ENCODE measurements at regions not wholly inside any gene's neighbourhood (a gene's known extent, or its start where the extent isn't known, plus 50 kb on each side); places are given as distances from the start of the nearest gene placed in this dataset.
"Not testable (repeated sequence)": the region's sequence is repeated elsewhere in the genome, so short reads cannot be mapped to it uniquely, and the experiment has no call there.

GRCh38 chr14:104398656-104399055, 180.9 kb upstream of the C14orf180 start:
- no peak for DNase-seq (ENCODE audit: low read depth in 2 of 2)

DNA sequence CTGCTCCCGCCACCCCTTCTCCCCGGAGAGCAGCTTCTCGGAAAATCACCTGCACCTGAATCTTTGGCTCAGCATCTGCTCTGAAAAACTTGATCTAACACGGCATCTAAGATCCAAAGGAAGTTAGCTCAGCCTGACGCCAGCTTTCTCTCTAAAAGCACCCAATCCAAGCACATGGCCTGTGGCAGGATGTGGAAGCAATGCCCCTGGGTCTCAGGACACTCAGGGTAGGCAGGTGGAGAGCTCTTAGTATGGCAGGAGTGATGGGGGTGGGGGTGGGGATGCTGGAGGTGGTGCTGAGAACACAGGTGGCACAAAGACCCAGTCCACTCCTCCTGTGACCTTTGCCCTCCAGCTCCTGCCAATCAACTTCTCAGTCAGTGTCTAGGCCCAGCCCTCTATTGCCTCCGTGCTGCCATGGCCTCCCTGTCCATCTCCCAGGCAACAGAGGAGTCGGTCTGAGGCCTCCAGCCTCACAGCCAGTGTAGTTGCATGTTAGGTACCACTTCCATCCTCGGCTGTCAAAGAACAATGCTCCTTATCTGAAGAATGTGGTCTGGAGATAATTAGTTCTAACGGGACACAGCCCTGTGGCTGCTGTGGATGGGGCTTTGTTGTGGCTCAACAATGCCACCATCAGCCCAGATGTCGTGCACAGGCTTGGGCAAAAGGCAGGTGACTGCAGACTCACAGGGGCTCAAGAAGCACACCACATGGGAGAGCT, 180.0 kb upstream of the C14orf180 start:
- DNase-seq (ENCODE audit: low read depth in 2 of 2), result no peak

- DNase-seq (ENCODE audit: low read depth in 2 of 2), result no peak
Observed at GRCh38 chr14:104400355-104400754, 179.2 kb upstream of the C14orf180 start.

DNA sequence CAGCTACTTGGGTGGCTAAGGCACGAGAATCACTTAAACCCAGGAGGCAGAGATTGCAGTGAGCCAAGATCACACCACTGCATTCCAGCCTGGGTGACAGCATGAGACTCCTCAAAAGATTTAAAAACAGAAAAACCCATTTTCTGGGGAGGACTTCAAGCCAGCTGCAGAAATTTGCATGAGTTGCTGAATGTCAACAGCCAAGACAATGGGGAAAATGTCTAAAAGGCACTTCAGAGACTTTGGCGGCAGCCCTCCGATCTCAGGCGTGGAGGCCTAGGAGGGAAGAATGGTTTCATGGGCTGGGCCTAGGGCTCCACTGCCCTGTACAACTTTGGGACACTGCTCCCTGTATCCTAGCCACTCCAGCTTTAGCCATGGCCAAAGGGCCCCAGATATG, 177.8 kb upstream of the C14orf180 start:
- no peak for DNase-seq (ENCODE audit: low read depth in 2 of 2)

- DNase-seq (ENCODE audit: low read depth in 2 of 2), result not testable (repeated sequence)
Observed at GRCh38 chr14:104402303-104402702, 177.3 kb upstream of the C14orf180 start.

GRCh38 chr14:104403421-104404220, 175.9 kb upstream of the C14orf180 start:
- no peak for DNase-seq (ENCODE audit: low read depth in 2 of 2)

DNA sequence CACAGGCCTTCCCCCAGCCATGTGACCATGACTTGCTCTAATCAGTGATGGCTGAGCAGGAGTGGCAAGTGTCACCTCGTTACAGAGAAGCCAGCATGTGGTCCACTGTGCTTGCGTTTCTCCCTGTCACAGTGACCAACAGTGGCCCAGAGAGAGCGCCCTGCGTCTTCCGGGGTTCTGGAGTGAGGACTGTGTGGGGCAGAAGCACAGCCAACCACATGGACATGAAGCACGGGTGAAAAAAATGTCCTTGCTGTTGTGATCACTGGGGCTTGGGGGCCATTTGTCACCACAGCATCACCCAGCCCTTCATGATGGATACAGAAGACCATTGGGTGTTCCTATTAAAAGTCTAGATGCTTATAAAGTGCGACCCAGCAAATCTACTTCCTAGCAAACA, 174.6 kb upstream of the C14orf180 start:
- DNase-seq (ENCODE audit: low read depth in 2 of 2), result no peak

GRCh38 chr14:104405360-104406226, 174.0 kb upstream of the C14orf180 start:
- DNase-seq (ENCODE audit: low read depth in 2 of 2), result no peak

- DNase-seq (ENCODE audit: low read depth in 2 of 2), result no peak
Observed at GRCh38 chr14:104406831-104407230, 172.7 kb upstream of the C14orf180 start.

GRCh38 chr14:104416383-104416782, 163.2 kb upstream of the C14orf180 start:
- DNase-seq (ENCODE audit: low read depth in 2 of 2), result no peak

DNA sequence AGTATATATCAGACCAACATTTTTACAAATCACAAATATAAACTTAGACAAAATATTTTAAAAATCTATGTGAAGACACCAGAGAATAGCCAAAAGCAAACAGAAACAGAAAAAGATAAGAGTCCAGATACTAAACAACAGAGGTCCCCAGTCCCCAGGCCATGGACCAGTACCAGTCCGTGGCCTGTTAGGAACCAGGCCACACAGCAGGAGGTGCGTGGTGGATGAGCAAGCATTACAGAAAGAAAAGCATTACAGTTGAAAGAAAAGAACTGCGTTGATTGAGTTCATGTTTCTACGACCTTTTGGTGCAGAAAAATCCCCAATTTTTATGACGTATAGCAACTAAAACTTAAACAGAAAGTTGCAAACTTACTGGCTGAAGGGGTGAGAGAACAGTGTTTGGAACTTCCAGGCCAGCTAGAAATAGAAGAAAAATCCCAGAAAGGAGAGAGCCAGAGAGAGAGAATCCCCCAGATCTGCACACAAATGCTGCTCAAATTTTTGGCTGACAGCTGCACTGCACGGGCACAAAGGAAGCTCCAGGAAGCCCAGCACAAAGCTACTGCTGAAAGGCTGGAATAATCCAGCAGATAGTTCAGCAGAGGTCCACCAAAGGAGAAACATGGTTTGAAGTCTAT, 159.6 kb upstream of the C14orf180 start:
- no peak for DNase-seq (ENCODE audit: low read depth in 2 of 2)

DNA sequence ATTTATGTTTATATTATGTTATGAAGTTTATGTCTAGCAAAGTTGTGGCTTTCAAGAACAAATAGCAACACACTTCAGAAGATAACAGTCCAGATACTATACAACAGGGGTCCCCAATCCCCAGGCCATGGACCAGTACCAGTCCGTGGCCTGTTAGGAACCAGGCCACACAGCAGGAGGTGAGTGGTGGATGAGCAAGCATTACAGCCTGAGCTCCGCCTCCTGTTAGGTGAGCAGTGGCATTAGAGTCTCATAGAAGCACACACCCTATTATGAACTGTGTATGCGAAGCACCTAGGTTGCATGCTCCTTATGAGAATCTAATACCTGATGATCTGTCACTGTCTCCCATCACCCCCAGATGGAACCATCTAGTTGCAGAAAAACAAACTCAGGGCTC, 159.0 kb upstream of the C14orf180 start:
- DNase-seq (ENCODE audit: low read depth in 2 of 2), result not testable (repeated sequence)

GRCh38 chr14:104420990-104421389, 158.6 kb upstream of the C14orf180 start:
- DNase-seq (ENCODE audit: low read depth in 2 of 2), result no peak

DNA sequence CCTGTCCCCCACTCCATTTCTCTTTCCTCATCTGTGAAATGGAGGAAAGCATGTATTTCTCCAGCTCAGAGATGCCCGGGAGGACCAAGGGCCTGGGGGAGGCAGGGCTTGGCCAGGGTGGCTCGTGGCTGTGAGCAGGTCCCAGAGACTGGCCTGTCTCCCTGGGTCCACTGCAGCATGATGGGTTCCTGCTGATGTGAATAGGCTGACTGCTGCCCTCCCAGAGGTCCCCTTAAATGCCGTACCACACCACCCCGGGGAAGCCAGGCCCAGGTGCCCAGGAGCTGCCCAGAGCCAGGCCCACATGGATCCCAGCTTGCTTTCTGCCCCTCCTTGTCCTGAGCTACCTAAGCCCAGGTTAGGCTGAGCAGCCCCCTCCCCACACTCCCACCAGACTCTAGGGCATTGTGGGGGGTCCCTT, 158.2 kb upstream of the C14orf180 start:
- DNase-seq (ENCODE audit: low read depth in 2 of 2), result no peak

DNA sequence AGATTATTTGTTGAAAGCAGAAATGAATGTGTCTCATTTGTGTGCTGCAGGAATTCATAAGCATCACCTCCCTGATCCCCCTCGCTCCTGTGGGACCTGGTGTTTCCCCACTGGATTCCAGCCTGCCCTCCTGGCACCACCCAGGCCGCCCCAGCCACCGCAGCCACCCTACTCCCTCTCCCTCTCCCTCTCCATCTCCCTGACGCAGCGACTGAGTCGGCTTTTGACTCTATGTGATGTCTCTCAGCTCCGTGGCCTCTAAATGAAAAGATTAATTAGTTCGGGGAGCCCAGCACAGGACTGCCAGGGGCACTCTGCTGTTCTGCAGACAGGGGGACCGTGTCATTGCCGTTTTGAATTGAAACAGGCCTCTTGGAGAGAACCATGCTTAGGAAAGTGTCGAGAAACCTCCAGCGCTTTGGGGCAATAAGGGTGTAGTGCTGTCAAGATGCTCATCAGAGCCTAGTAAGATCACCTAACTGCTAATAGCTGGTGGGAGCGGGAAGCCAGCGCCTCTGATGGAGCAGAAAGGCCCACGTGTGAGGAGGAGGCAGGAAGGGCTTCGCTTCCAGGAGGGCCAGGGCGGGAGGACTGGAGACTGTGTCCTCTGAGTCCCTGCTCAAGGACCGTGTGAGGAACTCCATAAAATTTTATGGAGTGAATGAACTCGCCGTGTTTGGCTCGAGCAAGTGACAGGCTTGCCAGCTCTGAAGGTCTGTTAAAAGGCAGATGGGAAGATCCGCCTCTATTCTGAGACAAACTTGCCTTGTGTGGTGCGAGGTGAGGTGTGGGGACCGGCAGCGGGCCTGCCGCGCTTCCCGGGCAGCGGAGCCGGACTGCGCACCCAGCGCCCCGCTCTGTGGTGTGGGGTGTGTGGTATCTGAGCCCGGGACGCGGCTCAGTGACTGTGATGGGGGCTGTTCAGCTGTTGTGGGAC, 157.4 kb upstream of the C14orf180 start:
- DNase-seq (ENCODE audit: low read depth in 2 of 2), result no peak

DNA sequence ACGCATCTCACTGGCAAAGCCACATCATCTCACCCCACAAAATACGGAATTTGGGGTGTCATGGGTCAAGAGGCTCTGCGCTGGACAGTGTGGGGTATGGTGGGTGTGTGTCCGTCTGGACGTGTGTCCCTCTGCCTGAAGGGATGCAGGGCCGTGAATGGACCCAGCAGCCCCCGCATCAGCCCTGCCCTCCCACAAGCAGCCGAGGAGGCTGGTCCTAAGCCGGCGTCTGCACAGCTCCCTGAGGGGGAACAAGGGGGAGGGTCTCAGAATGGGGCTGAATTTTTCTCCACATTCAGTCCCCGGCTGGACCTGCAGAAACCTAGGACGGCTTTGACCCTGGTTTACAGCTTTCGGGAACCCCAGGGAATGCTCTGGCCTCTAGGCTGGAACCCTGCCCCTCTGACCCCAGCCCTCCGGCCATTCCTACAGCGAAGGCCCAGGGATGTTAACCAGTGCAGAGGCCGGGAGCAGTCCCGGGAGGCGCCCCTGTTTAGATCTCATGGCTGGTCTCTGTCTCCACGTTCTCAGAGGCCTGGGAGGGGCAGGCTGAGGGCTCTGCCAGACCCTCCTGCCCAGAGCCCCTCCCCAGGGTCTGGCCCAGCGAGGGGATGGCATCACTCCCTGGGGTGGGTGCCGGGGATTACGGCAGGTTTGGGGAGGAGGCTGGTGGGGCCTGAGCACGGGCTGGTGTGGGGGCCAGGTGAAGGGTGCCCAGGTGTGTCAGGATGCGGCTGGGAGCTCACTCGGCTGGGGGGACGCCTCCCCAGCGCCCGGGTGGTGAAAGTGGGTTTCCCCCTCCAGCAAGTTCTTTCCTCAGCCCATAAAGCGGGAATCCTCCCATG, 156.5 kb upstream of the C14orf180 start:
- DNase-seq (ENCODE audit: low read depth in 2 of 2), result no peak

DNA sequence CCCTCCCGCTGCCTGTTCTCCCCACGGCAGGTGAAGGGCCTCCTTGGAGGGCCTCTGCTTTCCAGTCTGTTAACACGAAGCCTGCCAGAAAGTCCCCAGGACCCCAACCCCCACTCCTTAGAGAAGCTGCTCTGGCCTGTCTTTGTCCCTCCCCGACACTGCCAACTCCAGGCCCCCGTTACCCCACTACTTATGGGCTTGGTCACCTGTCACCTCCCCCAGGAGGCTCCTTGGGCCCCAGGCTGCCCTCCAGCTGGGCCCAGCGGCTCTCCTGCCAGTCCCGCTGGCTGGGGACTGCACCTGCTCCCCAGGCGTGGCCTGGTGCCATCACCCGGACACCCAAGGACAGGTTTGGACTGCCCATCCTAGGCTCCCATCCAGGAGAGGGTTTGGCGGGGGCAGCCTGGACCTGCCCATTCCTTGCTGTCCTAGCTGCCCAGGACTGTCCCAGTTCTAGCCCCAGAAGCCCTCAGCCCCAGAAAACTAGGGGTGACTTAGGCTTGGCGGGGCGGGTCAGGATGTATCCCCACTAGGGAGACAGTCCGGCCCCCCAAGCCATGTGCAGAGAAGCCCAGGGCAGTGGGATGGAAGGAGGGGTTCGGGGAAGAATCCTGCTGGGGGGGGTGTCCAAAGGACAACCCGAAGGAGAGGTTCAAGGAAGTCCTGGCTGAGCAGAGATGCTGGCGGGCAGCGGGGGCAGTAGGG, 155.7 kb upstream of the C14orf180 start:
- no peak for DNase-seq (ENCODE audit: low read depth in 2 of 2)

DNA sequence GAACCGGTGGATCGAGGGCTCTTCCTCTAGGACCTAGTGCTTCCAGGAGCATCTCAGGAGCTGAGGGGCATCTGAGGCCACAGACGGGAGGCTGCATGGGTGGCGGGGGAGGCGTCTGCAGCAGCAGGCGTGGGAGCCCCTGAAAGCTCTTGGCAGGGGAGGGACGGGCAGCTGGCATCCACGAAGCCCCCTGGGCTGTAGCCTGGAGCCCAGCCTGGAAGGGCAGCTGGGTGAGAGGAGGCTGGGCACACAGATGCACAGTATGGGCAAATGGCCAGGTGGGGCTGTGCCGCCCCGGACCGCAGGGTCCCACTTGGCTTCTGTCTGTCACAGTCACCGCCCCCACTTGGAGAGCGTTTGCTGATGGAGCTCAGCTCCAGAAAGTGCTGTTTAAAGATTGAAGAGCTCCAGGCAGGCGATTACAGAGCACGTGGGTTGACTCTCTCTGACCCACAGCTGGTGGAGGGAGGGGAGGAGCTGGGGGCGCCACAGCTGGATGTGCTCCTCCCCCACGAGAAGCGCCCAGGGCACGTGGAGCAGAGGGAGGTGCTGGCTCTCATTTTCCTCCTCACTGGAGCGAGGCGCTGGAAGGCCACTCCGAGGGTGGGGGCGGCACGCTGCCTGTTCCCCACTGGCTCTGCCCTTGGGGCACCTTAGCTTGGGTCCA, 155.0 kb upstream of the C14orf180 start:
- no peak for DNase-seq (ENCODE audit: low read depth in 2 of 2)
